GM18505 (cell line): ENCODE measurements at regions not wholly inside any gene's neighbourhood (a gene's known extent, or its start where the extent isn't known, plus 50 kb on each side); places are given as distances from the start of the nearest gene placed in this dataset.

ENCODE experiments used
- ATAC-seq: cut with Tn5 transposase; IDR thresholded peaks from one replicate; pipeline ENCODE4 v1.9.1; 2021; ENCODE audit not compliant: unreplicated experiment
- POLR2A ChIP-seq: IDR thresholded peaks from 4 replicates; pipeline ENCODE4 v1.6.1; 2011; ENCODE audit warnings: borderline replicate concordance; ENCODE audit not compliant: insufficient read depth, insufficient read length; ENCODE audit errors: extremely low read depth

DNA sequence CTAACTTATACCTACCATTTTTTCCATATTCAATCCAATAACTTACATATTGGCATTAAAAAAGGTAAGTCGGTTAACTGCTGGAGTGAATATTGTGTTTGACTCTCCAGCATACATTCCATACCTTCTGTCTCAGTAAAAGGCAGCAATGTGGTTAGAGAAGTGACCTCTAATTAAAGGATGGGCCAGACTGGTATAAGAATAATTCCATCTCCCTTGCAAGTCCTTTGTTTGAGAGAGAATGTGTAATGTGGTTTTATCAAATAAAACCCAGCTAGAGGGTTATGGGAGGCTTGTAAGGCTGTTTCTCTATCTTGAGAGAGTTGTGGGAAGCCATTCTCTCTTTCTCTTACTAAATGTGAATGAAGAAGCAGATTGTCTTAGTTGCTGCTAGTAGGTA lies 289.3 kb upstream of the TCF4 start:
- no peak for ATAC-seq
- TF ChIP-seq POLR2A, result no peak

DNA sequence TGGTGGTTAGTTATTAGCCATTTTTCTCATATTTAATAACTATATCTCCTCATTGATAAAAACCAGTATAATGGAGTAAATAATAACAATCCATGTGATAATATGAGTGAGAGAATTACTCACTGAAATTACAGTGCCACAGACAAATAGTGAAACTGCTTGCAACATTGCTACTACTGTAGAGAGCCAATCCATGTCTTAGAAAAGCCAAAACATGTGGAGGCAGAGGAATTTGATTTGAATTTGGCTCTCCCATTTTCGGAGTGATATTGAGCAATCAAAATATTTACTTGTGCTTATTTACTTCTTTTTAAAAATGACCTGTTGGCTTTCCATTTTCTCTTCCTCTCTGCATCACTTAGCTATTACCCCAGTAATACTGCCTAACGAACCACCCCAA lies 288.3 kb upstream of the TCF4 start:
- no peak for ATAC-seq
- no peak for TF ChIP-seq POLR2A

DNA sequence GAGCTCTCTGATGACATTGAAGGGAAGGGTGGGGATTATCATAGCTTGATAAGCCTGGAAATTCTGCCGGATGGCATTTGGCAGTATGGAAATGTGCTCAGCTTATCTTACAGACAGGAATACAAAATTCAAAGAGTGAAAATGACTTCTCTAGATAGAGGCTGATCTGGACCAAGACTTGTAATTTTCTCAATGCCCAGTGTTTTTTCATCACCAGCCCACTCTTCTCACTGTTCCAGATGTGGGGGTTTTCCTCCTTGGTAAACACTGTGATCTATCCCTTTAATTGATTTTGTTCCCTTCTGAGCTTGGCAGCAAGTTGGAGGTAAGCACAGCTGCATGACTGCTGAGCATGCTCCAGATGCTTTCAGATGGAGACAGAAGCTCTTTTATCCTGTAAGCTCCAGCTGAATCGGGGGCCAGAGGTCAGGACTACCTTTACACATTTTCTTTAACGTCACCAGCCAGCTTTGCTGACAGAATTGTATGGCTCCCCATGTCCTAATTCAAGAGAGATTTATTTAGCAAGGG lies 287.4 kb upstream of the TCF4 start:
- no peak for ATAC-seq
- no peak for TF ChIP-seq POLR2A

DNA sequence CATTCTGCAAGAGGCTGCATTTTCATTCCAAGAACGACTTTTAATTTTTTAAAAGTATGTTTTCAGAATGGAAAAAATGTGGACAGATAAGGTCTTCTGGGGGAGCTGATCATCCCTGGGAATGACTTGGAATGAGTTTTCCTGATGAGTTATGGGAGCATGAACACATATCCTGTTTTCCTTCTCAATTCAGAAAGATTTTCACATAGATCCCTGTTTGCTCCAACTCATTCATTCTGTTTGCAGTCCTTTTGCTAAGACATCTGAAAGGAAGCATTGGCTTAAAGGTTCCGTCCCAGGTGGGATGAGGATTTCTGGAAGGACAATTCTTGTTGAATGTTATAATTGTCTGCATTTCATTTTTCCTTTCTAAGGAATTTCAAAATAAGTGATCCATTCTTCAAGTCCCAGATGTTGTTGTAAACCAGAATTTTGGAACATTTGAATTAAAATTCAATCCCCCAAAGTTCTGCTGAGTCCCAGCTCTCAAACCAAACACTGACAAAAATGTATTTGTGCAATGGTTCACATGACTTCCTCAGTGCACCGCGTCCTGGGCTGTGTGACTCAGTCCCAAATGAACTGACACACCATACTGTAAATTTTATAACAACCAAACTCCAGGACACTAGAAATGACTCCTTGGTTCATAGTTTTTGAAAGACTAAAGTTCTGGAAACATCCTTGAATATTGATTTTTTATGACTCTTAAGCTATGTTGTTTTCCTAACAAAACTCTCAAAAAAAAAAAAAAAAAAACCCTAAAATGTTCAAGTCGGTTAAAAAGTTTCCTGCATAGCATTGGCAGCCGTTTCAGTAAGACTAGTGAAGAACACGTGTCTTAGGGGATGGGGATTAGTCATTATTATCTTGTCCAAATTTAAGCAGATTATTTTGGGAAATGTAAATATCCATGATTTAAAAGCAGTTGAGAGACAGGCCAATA lies 281.8 kb upstream of the TCF4 start:
- no peak for ATAC-seq
- no peak for TF ChIP-seq POLR2A

DNA sequence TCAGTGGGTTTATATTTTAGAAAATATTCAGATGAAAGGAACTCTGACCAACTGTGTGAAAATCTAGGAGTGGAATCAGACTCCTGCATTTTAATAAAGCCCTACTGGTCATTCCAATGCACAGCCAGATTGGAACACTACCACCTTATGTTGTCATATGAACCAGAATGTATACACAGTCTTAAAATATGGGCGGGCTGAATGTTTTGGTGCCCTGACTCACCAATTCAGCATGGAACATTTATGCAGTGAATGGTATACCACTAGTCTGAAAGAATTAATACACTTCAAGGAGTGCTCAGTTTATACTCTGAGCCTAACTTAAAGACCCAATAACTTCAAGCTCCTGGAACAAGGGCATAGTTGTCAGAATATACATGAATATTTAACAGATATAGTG lies 280.9 kb upstream of the TCF4 start:
- TF ChIP-seq POLR2A, result no peak
- no peak for ATAC-seq

DNA sequence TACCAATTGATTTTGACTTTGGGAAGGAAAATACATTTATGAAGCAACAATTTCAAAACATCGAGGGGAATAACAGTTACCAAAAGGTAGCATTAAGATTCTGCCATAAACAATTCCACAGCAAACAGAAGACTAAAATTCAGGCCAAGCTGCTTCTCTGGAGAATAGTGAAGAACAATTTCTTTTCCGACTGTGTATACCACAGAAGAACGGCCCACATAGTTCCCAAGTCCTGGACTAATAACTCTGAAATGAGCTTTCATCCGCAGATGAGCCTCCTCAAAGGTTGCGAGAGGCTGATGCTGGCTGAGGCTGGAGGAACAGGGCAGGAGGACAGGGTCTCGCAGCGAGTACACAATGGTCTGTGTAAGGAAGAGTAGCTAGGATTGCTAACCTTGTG lies 278.9 kb upstream of the TCF4 start:
- ATAC-seq, result no peak
- TF ChIP-seq POLR2A, result no peak

DNA sequence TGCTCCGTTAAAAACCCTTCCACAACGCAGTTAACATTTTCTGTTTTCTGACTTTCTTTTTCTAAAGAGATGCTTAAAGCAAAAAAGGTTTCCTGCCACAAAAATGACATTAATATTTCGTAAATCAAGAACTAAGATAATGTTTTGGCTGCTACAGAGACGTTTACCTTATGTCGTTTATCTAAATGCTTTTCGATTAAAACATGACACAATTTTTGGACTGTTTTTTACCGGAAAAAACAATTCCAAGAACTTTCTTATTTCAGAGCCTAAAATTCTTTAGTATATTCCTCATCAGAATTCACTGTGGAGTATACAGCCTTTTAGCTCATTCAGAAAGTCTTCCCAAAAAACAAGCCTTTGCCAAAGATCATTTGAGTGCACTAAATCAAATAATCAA lies 278.0 kb upstream of the TCF4 start:
- TF ChIP-seq POLR2A, result no peak
- no peak for ATAC-seq

DNA sequence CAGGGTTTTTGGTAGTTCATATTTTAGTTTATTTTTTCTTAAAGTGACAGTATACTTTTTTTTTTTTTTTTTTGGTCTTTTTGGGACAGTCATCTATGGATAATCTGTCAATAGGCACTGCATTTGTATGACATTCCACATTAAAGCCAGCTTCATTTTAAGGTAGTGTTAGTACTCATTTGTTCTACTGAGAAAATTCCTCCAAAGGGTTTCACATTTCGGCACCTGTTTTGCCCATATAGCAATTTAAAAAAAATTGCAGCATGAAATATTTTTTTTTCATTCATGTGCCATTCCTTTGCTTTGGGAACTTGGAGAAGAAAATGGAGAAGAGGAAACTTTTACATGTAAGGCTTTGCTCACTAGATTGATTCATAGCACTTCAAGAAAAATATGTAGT lies 276.3 kb upstream of the TCF4 start:
- no peak for ATAC-seq
- no peak for TF ChIP-seq POLR2A

DNA sequence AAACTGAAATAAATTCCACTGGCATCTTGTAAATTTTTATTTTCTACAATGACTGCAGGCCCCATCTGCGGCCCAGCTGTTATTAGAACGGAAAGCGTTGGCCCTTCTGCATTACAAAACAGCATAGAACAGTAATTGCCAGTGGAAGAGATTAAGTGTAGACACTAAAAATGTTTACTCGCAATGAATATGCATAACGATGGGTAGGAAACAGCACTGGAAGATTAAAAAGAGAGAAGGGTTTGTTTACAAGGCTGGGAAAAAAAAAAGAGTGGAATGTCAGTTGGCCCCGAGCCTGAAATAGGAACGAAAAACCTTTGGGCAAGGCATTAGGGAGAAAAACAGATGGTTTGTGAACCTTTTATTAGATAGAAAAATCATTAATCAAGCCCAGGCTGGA lies 275.9 kb upstream of the TCF4 start:
- TF ChIP-seq POLR2A, result no peak
- ATAC-seq, result no peak

DNA sequence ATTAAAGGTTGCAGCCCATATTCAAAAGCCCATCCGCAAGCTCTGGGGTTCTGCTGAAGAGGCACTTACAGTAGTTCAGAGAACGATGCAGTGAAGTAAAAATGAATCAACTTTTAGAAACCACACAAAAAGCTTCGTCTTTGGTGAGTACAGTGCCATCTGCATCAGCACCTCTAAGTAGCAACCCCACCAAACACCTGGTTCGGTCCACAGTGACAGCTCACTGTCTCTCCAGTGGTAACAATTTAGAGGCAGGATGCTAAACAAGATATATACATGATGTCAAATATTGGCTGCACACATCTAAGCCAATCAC lies 275.4 kb upstream of the TCF4 start:
- no peak for TF ChIP-seq POLR2A
- no peak for ATAC-seq

DNA sequence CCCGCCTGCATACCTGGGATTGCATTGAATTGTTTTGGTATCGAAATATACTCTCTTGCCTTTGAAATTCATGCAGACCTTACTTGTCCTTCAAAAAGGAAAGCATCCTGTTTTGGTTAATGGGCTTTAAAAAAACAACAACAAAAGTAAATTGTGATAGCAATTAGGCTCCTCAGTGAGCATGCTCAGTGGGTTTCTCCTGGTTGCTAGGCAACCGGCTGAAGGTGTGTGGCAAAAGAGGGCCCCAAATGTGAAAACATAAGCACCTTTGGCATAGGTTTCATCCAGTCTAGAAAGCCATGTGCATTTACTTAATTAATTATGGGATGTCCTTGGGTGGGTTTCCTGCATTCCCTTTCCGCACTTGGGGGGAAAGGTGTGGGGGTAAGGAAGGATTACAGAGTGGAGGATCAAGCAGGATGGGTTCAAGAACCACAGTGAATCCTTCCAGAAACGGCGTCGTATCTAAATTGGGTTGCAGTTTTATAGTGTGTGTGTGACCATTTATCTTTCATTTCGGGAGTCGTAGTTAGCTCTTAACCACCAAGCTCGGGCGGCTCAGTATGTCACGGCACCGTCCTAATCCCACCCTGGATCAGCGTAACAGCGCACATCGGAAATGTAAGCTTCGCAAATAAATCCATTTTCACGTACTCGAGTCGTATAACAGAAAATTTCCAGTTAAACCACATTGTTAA lies 274.9 kb upstream of the TCF4 start:
- no peak for TF ChIP-seq POLR2A
- ATAC-seq, result no peak

DNA sequence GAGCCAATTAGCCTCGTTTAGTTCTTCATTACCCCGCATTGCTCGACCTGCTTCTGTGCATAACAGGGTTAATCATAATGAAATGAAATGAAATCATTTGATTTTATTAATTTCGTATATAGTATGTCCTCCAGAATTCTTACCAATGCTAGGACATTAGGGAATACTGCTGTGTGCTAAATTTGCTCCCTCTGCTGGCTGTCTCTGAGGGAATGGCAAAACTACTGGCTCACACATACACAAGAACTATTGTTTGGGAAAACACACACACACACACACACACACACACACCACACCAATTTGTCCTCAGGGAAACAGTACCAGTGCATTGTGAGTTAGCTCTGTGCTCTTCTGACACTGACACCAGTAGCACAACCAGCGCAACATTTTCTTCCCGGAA lies 273.3 kb upstream of the TCF4 start:
- no peak for TF ChIP-seq POLR2A
- ATAC-seq, result no peak

DNA sequence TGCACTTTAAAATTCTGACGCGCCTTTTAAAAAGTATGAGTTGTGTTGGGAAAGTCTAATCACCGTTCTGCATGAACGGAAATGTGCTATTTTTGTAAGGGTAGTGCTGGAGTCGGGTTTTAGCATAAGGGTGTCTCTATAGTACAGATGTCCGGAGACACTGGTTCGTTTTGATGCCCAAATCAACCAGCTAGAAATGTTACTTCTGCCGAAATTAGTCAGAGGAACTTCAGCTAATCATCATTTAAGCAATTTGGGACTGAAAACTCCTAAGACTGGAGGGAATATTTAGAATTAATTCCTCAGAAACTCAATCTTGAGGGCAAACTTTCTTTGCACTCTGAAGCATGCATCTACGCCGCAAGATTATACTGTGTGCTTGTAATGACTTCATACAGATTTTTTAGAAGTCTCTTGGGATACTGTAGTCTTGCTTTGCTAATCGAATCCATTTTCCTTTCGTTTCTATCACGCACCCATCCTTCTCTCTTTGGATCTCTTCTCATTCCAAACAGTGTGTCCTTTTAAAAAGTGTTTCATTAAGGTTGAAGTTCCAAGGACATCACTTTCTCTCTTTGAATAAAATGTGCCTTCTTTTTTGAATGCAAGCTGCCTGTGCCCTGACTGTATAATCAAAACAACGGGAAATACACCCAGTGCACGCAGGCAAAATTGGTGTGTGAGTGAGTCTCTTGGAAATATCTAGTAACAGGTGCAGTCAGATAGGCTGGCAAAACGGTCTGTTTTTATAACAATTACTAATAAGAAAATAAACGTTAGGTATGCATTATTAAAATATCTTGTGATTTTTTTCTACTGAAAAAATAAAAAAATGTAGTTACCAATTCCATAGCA lies 270.9 kb upstream of the TCF4 start:
- ATAC-seq, result no peak
- TF ChIP-seq POLR2A, result no peak
